ENCODE measurements at regions not wholly inside any gene's neighbourhood (a gene's known extent, or its start where the extent isn't known, plus 50 kb on each side); places are given as distances from the start of the nearest gene placed in this dataset.
"Not testable (repeated sequence)": the region's sequence is repeated elsewhere in the genome, so short reads cannot be mapped to it uniquely, and the experiment has no call there.

- no peak for DNase-seq
Measured at GRCh38 chr6:113057567-113058053, 710.5 kb downstream of the RFPL4B start.

DNA sequence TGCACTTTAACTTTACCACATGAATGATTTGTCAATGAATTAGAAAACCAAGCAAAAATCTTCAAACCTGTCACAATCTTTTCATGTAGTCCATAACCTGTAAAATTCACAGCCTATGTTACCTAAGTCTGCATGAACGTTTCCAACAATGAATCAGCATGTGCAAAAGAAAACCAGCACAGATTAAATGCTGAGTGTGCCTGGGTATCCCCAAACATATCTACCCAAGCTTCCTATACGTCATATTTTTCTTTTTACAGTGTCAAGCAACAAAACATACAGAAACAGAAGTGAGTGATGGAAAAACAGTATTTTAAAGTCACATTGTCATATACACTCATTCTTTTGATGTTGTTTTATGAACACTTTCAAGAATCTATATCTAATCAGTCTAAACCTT is 713.5 kb downstream of the RFPL4B start:
- DNase-seq, result no peak

- DNase-seq, result no peak
Measured at GRCh38 chr6:113065611-113066010, 718.5 kb downstream of the RFPL4B start.

DNA sequence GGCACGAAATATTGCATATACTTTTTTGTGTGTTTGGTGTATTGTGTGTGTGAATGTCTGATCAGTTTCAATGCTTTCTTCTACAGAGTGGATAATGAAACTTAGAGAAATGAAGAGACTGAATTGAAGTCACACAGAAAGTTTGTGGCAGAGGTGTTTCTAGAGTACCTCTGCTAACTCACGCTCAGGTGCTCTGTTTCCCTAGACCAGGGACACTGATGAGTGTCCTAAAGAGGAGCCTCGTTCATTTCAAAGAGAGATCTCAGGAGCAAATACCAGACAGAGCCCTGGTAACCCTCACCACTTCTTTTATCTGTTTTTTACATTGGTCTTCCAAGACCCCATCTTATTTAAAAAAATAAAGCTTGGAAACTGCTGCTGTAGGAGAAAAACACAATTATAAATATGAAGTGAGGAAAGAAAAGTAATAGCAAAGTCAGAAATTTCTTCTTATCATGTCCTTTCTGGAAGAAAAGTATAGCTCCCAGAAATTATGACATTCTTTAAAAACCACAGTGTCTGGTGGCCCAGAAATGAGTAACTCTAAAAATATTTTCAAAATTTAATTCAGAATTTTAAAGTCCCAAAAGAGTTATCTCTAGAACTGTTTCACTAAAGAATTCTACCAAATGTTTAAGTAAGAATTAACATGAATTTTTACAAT is 720.6 kb downstream of the RFPL4B start:
- DNase-seq, result no peak

DNA sequence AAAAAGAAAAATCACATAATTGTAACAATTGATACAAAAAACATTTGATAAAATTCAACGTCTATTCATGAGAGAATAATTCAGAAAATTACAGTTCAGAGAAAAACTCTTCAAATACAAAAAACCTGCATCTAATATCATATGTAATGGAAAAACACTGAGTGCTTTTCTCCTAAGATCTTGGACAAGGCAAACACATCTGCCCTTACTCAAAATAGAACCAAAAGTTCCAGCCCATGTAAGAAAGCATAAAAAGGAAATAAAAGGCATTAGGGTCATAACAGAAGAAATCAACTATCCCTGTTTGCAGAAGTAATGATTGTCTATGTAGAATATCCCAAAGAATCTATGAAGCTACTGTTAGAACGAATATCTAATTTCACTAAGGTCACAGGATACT is 721.4 kb downstream of the RFPL4B start:
- DNase-seq, result no peak

DNA sequence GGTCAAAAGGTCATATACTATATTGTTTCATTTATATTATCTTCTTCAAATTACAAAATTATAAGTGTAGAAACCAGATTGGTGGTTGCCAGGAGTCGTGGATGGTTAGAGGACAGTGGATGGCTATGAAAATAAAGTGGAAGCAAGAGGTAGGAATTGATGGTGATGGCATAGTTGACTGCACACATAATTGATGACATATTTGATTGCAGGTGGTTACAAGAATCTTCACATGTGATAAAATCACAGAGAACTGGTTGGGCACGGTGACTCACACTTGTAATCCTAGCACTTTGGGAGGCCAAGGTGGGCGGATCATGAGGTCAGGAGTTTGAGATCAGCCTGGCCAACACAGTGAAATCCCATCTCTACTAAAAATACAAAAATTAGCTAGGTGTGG is 723.6 kb downstream of the RFPL4B start:
- DNase-seq, result not testable (repeated sequence)

GRCh38 chr6:113073611-113074191 is 726.6 kb downstream of the RFPL4B start:
- no peak for DNase-seq

DNA sequence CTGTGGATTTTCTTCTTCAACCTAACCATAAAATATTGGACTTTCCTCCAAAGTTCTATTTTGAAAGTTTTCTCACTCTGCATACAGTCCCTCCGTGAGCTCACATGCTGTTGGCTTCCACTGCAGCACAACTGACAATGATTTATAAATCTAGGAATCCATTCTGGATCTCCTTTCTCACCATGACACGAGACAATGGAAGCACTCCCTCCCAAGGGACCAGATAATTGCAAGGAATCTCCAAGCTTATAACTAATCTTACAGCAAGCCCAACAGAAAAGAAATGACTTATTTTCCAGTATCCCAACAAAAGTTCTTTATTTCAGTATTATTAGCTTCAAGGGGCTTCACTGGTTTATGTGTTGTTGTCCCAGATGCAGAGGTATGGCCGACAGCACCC is 729.0 kb downstream of the RFPL4B start:
- no peak for DNase-seq

GRCh38 chr6:113076816-113077215 is 729.7 kb downstream of the RFPL4B start:
- no peak for DNase-seq

DNA sequence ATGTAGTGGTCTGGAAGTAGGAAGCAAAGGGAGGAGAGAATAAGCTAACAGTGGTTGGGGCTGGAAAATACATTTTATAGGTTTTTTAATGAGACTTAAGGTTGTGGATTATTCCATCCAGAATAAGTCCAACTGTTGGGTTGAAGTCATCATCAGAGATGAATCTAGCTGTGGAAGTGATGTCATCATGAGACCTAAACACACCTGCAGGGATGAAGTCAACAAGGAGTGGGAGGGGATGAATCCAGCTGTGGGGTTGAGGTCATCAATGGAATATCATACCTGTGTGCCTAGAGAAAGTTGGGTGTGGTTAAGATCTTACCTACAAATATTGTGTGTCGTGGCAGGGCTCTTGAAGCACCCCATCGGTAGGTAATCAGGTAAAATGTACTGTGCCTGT is 730.7 kb downstream of the RFPL4B start:
- DNase-seq, result no peak

GRCh38 chr6:113078791-113079190 is 731.7 kb downstream of the RFPL4B start:
- DNase-seq, result no peak

GRCh38 chr6:113082745-113083144 is 735.6 kb downstream of the RFPL4B start:
- DNase-seq, result no peak

DNA sequence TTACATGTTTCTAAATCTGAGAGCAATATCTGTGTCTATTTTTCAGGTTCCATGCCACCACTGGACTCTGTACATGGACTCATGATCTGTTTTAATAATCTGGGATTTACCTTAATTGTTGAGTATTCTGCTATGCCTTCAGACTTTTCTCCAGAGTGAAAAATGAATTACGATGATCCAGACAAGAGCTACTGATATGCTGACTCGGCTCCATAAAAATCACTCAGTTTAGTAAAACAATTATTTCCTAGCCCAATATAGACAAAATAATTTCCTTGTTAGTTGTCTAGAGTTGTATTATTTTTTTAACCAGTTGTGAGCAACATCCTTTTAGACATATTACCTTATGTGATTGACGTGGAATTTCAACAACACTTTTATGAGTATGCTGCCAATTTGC is 736.8 kb downstream of the RFPL4B start:
- DNase-seq, result no peak

DNA sequence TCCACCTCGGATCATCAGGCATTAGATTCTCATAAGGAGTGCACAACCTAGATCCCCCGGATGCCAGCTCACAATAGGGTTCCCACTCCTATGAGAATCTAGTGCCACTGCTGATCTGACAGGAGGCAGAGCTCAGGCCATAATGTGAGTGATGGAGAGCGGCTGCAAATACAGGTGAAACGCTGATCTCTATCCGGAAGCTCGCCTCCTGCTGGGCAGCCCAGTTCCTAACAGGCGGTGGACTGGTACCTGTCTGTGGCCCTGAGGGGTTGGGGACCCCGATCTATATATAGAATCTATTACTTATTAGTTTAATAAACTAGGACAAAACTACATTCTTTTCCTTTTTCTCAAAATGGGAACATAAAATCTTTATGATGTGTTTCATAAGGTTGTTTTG is 741.9 kb downstream of the RFPL4B start:
- DNase-seq, result no peak

GRCh38 chr6:113092795-113093194 is 745.7 kb downstream of the RFPL4B start:
- DNase-seq, result no peak

GRCh38 chr6:113094779-113095178 is 747.6 kb downstream of the RFPL4B start:
- no peak for DNase-seq

DNA sequence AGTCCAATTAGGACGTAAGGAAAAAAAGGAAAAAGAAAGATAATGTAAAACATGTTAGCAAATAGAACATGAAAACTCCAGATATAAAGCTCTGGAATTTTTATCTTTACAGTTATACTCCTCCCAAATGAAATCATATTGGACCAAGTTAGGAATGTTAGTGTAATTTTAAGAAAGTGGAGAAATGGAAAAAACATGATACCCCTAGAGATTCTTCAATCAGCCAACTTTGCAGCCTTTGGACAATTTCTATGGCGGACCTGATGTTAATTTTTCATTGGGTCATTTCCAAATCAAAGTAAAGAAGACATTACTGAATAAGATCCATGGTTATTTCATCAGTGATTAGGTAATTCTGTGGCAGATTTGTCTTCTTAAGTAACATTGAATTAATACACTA is 748.7 kb downstream of the RFPL4B start:
- DNase-seq, result no peak

- DNase-seq, result no peak
Measured at GRCh38 chr6:113102761-113103160, 754.4 kb upstream of the MARCKS start.

DNA sequence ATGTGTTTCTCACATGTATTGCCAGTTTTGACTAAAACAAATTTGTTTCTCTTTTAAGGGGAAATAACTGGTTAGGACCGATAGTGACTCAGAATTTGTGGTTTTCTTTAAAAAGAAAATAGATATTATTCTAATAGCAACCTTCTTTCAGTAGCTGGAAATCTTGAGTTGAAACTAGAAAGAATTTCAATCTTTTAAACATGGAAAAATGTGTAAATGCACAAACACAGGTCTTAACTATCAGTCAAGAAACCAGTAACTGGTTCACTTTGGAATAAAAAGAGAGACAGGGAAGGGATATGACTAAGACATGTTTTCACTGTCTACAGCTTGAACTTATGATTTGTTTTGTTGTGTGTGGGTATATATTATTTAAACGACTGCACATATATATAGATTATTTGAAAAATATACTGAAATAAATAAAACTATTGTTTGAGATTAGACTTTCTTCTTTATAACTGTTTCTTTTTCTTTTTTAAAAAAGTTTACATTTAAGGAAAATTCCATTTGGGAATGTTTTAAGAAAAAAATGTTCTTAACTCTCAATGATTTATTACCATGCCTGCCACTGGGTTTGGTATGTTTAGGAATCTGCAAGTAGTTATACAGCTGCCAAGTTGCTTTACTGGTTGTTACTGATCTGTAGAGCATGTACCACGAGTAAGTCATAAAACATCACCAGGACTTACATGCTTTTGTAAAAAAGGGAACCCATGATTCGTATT is 753.3 kb upstream of the MARCKS start:
- no peak for DNase-seq

DNA sequence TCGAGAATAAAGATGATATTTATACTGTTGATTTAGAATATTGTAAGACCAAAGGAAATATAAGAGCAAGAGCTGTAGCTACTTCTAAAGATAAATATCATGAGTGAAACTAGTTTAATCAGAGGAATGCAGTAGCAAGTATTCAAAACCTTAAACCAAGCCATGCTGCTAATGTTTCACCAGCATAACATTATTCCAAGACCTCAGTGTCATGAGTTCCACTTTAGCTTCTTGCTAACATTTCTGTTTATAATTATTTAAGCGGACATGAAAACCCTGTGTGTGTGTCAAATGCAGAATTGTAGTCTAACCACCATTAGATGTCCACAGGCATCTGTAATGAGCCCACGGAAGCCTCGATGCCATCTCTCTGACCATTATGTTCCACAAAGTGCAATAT is 752.6 kb upstream of the MARCKS start:
- no peak for DNase-seq

- no peak for DNase-seq
Measured at GRCh38 chr6:113104951-113105350, 752.2 kb upstream of the MARCKS start.

DNA sequence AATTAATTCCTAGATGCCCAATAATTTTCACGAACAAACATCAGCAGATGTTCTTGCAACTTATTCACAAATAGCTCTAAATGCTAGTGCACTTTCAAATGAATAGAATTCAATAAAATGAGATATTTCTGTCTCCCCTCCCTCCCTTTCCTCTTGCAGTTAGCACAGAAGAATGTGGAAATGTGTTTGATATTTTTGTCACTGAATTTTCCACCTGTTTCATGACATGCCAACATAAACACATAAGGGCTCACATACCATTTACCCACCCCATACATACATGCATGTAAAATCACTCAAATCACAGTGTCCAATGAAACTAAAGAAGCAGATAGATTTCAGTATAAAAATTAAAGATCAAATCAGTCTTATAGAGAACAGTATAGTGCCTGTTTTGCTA is 746.9 kb upstream of the MARCKS start:
- DNase-seq, result no peak

- DNase-seq, result no peak
Measured at GRCh38 chr6:113111550-113111949, 745.6 kb upstream of the MARCKS start.

DNA sequence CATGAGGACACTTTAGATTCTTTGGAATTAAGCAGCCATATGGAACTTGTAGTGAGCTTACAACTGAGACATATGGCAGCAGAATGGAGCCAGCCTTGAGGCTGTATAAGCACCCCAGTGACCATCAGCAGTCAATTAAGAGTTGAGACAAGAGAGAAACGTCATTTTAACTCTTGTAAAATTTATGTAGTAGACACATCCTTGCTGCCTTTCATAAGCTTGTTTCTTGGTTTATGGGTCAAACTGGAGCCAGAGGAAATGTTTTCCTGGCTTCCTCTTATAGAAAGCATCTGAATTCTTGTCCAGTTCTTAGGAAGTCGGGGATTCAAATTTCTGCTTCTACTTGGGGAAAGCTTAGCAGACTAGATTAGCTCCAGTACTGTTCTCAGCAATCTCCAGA is 745.1 kb upstream of the MARCKS start:
- DNase-seq, result no peak

All from NCI-H510A (cell line).